GM12874 (cell line): ENCODE measurements at regions not wholly inside any gene's neighbourhood (a gene's known extent, or its start where the extent isn't known, plus 50 kb on each side); places are given as distances from the start of the nearest gene placed in this dataset.

Experiments used
- TF ChIP-seq, protein P1 (sequence below): IDR thresholded peaks from 2 replicates; pipeline ENCODE4 v1.5.1; 2011; ENCODE audit warnings: low read depth, mild to moderate bottlenecking, control low read depth, low read length, moderate library complexity; ENCODE audit not compliant: insufficient read depth

DNA sequence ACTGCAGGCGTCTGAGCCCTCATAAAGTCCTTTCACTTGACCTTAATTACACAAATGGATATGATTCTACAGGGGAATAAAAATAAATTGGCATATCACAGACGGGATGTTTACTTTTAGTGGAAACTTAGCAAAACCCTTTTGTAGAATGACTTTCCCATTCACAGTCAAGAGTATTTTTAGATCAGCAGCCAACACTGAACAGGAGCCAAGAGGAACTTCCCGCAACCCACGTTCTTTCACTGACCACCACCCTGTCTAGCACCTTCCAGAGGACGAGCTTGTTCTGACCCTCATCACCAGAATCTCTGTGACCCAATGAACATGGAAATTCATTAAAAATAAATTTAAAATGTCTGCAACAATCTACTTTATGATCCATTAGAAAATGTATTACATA, 119.0 kb upstream of the SNTG2 start:
- TF ChIP-seq, protein P1, sequence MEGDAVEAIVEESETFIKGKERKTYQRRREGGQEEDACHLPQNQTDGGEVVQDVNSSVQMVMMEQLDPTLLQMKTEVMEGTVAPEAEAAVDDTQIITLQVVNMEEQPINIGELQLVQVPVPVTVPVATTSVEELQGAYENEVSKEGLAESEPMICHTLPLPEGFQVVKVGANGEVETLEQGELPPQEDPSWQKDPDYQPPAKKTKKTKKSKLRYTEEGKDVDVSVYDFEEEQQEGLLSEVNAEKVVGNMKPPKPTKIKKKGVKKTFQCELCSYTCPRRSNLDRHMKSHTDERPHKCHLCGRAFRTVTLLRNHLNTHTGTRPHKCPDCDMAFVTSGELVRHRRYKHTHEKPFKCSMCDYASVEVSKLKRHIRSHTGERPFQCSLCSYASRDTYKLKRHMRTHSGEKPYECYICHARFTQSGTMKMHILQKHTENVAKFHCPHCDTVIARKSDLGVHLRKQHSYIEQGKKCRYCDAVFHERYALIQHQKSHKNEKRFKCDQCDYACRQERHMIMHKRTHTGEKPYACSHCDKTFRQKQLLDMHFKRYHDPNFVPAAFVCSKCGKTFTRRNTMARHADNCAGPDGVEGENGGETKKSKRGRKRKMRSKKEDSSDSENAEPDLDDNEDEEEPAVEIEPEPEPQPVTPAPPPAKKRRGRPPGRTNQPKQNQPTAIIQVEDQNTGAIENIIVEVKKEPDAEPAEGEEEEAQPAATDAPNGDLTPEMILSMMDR = no peak

DNA sequence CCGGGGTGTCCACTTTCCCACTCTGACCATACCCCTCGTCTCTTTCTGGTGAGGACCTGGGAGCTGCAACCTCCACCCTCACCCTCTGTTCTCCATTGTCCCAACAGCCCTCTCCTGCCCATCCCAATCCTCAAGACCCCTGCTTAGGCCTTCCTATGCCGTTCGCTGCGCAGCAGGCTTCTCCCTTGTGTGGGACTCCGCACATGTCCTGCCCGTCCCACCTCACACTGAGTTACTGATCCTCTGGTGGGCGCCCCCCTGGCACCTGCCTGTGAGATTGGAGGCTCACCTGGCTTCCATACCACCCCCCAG, 119.5 kb upstream of the SNTG2 start:
- TF ChIP-seq, protein P1 = no peak

DNA sequence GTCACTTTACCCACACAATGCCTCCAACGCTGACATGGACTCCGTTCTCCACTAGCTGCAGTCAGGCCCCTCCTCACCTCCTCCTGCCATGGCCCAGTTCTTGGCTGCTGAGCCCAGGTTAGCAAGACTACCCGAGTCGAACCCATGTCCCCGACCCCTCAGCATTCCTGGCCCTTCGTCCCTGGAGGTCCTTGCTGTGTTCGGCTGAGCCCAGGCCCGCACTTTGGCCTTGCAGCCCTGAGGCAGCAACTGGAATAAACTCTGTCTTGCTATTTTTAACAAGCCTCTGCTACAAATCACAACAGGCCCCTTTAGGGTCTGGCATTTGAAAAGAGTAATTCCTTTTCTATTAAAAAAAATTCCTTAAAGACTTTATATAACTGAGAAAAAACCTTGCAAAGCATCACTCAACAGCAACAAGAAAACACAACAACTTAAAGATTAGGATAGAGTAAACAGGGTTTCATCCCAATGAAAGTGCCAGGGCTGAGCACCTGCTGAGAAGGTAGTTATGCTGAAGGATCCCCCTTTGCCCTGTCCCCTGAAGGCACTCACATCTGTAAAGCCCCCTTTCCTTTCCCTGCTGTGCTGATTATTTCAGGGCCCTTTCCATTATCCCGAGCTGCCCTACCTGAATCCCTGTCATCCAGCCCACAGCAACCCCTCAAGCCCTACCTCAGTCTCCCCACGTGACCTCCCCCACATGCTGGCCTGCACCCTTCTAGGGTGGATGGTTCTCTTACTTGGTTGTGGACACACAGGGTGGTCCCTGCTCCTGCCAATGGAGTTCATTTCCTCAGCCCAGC, 120.0 kb upstream of the SNTG2 start:
- TF ChIP-seq, protein P1 = no peak

DNA sequence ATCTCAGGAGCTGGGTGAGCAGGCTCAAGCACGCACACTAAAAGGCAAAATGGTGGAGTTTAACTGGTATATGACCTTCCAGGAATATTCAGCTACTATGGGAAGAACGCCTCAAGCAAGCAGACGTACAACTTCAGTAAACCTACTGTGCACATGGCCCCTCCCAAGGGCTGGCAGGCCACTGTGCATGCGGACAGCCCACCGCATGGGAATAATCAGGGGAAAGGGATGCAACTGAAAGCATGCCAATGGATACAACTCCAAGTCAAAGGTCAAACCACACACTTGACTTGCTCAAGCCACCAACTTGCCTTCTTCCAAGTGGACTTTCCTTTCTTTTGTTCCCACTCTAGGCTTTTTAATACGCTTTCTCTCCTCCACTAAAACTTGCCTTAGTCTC, 121.6 kb upstream of the SNTG2 start:
- TF ChIP-seq, protein P1 = no peak

DNA sequence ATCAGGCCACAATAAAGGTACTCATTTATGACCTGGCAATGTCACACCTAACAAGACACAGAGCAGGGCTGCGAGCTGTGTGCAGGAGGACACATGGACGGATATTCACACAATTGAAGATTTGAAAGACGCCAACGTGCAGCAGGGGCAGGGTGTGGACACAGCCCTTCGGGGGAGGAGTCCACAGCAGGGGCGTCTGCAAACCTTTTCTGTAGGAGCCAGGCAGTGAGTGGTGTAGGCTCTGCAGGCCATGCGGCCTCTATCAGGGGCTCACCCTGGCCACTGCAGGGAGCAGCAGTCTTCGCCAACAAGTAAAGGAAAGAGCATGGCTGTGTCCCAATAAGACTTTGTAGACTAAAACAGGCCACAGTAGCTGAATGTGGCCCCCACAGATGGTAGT, 125.7 kb upstream of the SNTG2 start:
- TF ChIP-seq, protein P1 = no peak

DNA sequence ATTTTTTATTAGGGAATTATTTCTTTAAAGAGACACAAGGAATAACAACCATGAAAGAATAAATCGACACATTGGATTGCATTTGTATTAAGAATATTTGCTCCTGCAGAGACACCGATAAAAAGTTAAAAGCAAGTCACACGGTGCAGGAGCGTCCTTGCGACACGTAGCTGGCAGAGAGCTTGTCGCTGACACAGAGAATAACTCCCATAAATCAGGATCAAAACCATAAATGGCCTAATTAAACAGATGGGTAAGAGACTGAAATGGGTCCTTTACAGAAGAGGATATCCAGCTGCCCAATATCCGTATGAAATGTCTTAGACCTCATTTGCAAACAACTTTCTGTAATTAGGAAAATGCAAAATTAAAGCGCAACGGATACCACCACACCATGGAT, 126.1 kb upstream of the SNTG2 start:
- TF ChIP-seq, protein P1 = no peak

DNA sequence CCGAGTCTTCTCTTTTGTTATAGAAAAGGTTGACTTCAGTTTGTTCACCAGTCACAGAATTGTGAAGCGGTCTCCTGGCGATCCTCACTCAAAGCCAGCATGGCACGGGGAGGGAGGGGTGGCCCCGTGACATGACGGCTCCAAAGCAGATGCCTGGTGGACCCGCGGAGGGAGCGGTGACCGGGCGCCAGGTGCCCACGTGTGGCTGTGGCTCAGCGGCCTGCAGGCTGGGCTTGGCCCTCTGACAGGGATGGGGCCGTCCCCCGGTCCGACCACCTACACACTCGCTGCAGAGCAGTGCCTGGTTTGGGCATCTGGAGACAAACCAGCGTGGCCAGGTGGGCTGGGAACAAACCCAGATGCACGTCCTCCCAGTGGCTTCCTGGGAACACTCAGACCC, 129.1 kb upstream of the SNTG2 start:
- TF ChIP-seq, protein P1 = no peak
